K562 (cell line): ENCODE measurements at regions not wholly inside any gene's neighbourhood (a gene's known extent, or its start where the extent isn't known, plus 50 kb on each side); places are given as distances from the start of the nearest gene placed in this dataset.

ENCODE experiments used
- BRD9 ChIP-seq: fragments of 450-650 bp; IDR thresholded peaks from 2 replicates; pipeline ENCODE4 v1.6.1; 2018; ENCODE audit warnings: low read depth; ENCODE audit not compliant: partially characterized antibody
- DLX4 ChIP-seq: fragments of 250-450 bp; sonication (Bioruptor Pico); IDR thresholded peaks from 2 replicates; pipeline ENCODE4 v1.6.1; 2021; ENCODE audit warnings: mild to moderate bottlenecking
- E2F1 ChIP-seq: sonication (generic); formaldehyde crosslinking; IDR thresholded peaks from 2 replicates; pipeline ENCODE4 v1.8.1; 2023; ENCODE audit warnings: mild to moderate bottlenecking, missing genetic modification reagents, moderate library complexity
- HSF4 ChIP-seq: fragments of 250-450 bp; sonication (Bioruptor Pico); IDR thresholded peaks from 2 replicates; pipeline ENCODE4 v2.1.2; 2022; ENCODE audit warnings: mild to moderate bottlenecking, moderate library complexity, borderline replicate concordance
- MCM3 ChIP-seq: fragments of 450-650 bp; IDR thresholded peaks from 2 replicates; pipeline ENCODE4 v1.6.1; 2016
- MTA3 ChIP-seq: fragments of 450-650 bp; formaldehyde crosslinking; IDR thresholded peaks from 2 replicates; pipeline ENCODE4 v1.6.1; 2017; ENCODE audit warnings: mild to moderate bottlenecking, borderline replicate concordance
- PBX2 ChIP-seq, 2 experiments: IDR thresholded peaks in 1 of 2; conservative IDR thresholded peaks in 1 of 2; 2 replicates each; pipeline ENCODE4 v1.6.1; 2016; ENCODE audit warnings: low read depth in 2 of 2, mild to moderate bottlenecking in 1 of 2, missing compliant biosample characterization in 1 of 2, missing genetic modification characterization in 1 of 2, moderate library complexity in 1 of 2
- TAF15 ChIP-seq: fragments of 200-400 bp; formaldehyde crosslinking; IDR thresholded peaks from 2 replicates; pipeline ENCODE4 v1.6.1; 2017; ENCODE audit warnings: mild to moderate bottlenecking, low read depth, low read length, moderate library complexity

GRCh38 chr12:127304751-127305725 lies 961.9 kb upstream of the TMEM132C start (continued):
- TF ChIP-seq BRD9 (no peak), MCM3 (no peak), PBX2 (CRISPR knock-in tag; IDR thresholded peaks at IDR 0.05; ENCODE audit: low read depth) (no peak), PBX2 (tag; conservative IDR thresholded peaks at IDR 0.05; ENCODE audit: low read depth) (no peak), HSF4 (CRISPR knock-in tag) (no peak), TAF15 (no peak), DLX4 (CRISPR knock-in tag) (no peak), MTA3 (no peak), E2F1 (CRISPR knock-in tag) (no peak)
